HEK293T (cell line): ENCODE measurements at regions not wholly inside any gene's neighbourhood (a gene's known extent, or its start where the extent isn't known, plus 50 kb on each side); places are given as distances from the start of the nearest gene placed in this dataset.

ENCODE experiments used
- ARNT ChIP-seq: fragments of 450-650 bp; IDR thresholded peaks from 2 replicates; pipeline ENCODE4 v1.6.1; 2017; ENCODE audit warnings: mild to moderate bottlenecking
- BHLHE40 ChIP-seq: fragments of 450-650 bp; IDR thresholded peaks from 2 replicates; pipeline ENCODE4 v1.6.1; 2016; ENCODE audit warnings: mild to moderate bottlenecking, moderate library complexity, borderline replicate concordance
- CTBP1 ChIP-seq: fragments of 450-650 bp; IDR thresholded peaks from 2 replicates; pipeline ENCODE4 v1.6.1; 2016; ENCODE audit warnings: borderline replicate concordance
- ELF4 ChIP-seq: fragments of 450-650 bp; IDR thresholded peaks from 2 replicates; pipeline ENCODE4 v1.6.1; 2017; ENCODE audit warnings: antibody characterized with exemption
- FOXA1 ChIP-seq: fragments of 450-650 bp; IDR thresholded peaks from 2 replicates; pipeline ENCODE4 v1.6.1; 2016; ENCODE audit warnings: mild to moderate bottlenecking
- FOXK2 ChIP-seq: fragments of 450-650 bp; IDR thresholded peaks from 2 replicates; pipeline ENCODE4 v1.6.1; 2016; ENCODE audit warnings: mild to moderate bottlenecking
- FOXM1 ChIP-seq: fragments of 450-650 bp; IDR thresholded peaks from 2 replicates; pipeline ENCODE4 v1.6.1; 2017; ENCODE audit warnings: mild to moderate bottlenecking, borderline replicate concordance
- L3MBTL2 ChIP-seq: fragments of 450-650 bp; conservative IDR thresholded peaks from 2 replicates; pipeline ENCODE4 v1.6.1; 2016; ENCODE audit warnings: mild to moderate bottlenecking
- PKNOX1 ChIP-seq: fragments of 450-650 bp; IDR thresholded peaks from 2 replicates; pipeline ENCODE4 v1.6.1; 2016
- SP1 ChIP-seq: fragments of 450-650 bp; IDR thresholded peaks from 2 replicates; pipeline ENCODE4 v1.6.1; 2017
- SUZ12 ChIP-seq: fragments of 450-650 bp; IDR thresholded peaks from 2 replicates; pipeline ENCODE4 v1.6.1; 2016; ENCODE audit warnings: mild to moderate bottlenecking
- TARDBP ChIP-seq: fragments of 450-650 bp; IDR thresholded peaks from 2 replicates; pipeline ENCODE4 v1.6.1; 2016
- ZNF384 ChIP-seq: fragments of 450-650 bp; IDR thresholded peaks from 2 replicates; pipeline ENCODE4 v1.6.1; 2016

- TF ChIP-seq FOXM1 (no peak), FOXK2 (no peak), ZNF384 (no peak), SUZ12 (no peak), BHLHE40 (no peak), SP1 (no peak), ARNT (no peak), TARDBP (no peak), ELF4 (no peak), CTBP1 (no peak), L3MBTL2 (no peak), PKNOX1 (no peak), FOXA1 (no peak)
Observed at GRCh38 chr3:67289626-67290025, 291.5 kb downstream of the KBTBD8 start.
